Activated naive CD4-positive, alpha-beta T cell treated with anti-CD3 and anti-CD28 coated beads, Interleukin-2, amount 50 U/mL, for 16 hours (primary cell): ENCODE measurements at regions not wholly inside any gene's neighbourhood (a gene's known extent, or its start where the extent isn't known, plus 50 kb on each side); places are given as distances from the start of the nearest gene placed in this dataset.
"Not testable (repeated sequence)": the region's sequence is repeated elsewhere in the genome, so short reads cannot be mapped to it uniquely, and the experiment has no call there.

Source experiments
- DNase-seq: peaks from one replicate; pipeline ENCODE4 v3.0.0-alpha.2; 2020

DNA sequence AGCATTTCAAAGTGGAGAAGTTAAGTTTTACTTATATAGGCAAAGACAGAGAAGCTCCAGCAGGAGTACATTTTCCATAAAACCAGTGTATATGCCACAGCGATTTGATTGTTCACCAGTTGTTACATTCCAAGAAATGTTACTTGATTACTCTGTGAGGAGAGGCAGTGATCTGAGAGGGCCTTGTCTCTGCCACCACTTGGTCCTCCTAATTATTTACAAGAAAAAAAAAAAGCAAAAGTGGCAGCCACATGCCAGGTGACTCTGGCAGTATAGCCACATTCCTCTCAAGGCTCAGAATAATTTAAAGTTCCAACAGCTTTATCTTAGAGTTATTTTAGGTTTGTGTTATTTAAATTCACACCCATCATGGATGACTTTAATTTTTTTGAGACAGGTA is 1077.8 kb downstream of the ZPLD1 start:
- no peak for DNase-seq

DNA sequence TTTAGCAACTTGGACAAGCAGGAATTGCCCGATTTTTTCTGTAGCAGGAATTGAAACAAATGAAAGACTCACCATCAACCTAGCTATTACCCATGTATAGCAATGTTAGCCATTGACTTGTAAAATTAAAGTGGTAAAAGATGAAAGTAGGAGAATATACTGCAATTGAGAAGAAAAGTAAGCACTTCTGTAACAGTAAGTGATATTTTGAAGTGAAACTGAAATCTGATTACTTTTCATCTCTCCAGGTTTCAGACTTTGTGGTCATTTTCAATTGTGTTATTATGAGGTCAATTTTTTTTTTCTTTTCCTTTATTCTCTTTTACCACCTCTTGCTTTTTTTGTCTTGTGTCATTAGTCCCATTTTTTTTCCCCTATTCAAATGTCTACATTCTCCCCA is 1078.2 kb downstream of the ZPLD1 start:
- no peak for DNase-seq

GRCh38 chr3:103515116-103515515 is 1080.3 kb downstream of the ZPLD1 start:
- DNase-seq: no peak

GRCh38 chr3:103516950-103517349 is 1082.1 kb downstream of the ZPLD1 start:
- no peak for DNase-seq

- not testable (repeated sequence) for DNase-seq
Observed at GRCh38 chr3:103531327-103531726, 1096.5 kb downstream of the ZPLD1 start.

DNA sequence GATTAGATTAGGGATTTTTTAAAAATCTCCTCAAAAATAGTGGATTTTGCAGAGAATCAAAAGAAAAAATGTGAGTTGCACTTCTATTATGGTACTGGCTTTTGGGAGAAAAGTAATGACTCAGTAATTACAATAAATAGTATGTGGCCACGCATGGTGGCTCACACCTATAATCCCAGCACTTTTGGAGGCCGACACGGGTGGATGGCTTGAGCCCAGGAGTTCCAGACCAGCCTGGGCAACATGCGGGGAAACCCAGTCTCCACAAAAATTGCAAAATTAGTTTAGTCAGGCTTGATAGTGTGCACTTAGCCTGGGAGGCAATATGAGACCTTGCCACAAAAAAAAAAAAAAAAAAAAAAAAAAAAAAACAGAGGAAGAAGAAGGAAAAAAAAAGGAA is 1098.2 kb downstream of the ZPLD1 start:
- DNase-seq: no peak

DNA sequence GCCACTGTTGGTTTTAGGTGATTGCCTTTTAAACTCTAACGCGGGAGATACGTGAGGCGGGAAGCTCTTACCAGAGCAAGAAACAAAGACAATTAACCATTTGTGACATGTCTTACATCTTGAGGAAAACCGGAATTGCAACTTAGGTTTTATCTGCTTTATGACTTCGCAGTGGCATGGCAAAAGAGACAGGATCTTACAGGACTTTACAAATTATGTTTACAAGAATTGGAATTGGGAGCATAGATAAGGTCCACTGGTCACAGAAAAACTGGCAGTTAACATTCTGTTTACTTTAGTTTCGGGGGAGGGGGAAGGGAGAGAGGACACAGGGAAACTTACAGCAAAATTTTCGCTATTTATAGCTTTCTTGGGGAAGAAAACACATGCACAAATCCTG is 1119.6 kb downstream of the ZPLD1 start:
- no peak for DNase-seq

- not testable (repeated sequence) for DNase-seq
Observed at GRCh38 chr3:103564116-103564515, 1129.3 kb downstream of the ZPLD1 start.

DNA sequence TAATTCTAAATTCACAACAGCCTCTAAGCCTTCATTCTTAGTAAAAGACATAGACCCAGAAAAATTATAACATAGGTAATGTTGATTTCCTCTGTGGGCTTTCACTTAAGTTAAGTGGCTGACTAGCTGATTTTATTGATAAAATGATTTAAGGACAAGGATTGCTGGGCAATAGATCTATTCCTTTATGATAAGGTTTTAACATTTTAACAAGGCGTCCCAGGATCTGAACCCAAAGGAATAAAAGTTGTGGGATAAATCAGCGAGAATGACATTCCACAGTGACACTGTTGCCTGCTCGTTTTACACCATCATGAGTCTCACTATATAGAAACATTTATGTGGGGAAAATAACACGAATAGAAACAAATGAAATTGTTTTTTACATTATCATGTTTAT is 1151.0 kb downstream of the ZPLD1 start:
- DNase-seq: no peak

DNA sequence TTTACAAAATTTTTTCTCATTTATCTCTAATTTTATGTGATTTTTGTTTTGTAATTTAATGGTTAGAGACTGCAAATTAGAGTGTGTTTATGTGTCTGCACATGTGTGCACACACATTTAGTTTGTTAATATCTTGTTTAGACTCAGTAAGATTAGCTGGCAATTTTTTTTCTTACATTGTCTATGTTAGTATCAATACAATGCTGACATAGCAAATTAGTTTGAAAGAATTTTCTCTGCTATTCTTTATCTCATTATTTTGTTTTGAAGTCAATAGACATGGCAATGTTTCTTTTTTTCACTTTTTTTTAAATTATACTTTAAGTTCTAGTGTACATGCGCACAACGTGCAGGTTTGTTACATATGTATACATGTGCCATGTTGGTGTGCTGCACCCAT is 1155.0 kb downstream of the ZPLD1 start:
- DNase-seq: no peak

GRCh38 chr3:103600844-103601243 is 1166.0 kb downstream of the ZPLD1 start:
- DNase-seq: no peak

DNA sequence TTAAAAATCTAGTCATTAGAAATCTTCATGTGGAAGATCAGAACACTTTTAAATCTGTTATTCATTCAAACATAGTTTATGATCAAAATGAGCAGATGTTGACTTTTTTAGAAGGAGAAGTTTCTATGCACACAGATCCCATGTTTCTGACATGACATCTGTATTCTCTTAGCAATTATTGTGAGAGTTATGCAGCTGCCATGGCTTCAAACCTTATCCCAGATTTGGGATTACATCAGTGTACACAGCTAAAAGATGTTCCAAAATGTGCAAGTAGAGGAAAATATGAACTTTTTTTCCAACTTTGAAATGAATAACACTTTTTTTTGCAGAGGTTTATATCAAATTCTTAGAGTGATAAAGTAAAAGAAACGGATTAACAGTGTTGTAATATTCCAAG is 1166.9 kb downstream of the ZPLD1 start:
- DNase-seq: no peak

- no peak for DNase-seq
Observed at GRCh38 chr3:103609472-103609871, 1174.7 kb downstream of the ZPLD1 start.

GRCh38 chr3:103613397-103614156 is 1178.8 kb downstream of the ZPLD1 start:
- DNase-seq: no peak

DNA sequence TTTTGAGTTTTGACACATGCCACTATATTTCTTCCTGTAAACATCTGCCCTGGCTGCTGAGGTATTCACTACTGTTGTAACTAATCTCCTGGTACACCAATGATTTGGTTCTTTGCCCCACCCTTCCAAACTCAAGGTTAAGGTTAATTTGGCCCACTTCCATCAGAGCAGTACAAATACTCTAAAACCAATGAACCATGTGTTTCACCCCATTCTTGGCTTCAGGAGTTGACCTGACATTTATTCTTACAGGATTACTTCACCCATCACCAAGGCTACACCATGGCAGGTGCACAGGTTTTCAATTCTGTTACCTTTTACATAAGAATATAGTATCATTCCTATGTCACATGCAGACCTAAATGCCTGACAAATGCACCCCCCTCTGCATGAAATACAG is 1179.9 kb downstream of the ZPLD1 start:
- no peak for DNase-seq

DNA sequence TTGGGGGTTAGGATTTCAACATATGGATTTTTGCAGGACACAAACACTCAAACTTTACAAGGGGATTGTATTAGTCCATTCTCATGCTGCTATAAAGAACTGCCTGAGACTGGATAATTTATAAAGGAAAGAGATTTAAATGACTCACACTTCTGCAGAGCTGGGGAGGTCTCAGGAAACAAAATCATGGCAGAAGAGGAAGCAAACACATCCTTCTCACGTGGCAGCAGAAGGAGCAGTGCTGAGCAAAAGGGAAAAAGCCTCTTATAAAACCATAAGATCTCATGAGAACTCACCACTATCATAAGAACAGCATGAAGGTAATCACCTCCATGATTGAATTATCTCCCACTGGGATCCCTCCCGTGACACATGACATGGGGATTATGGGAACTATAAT is 1183.1 kb downstream of the ZPLD1 start:
- no peak for DNase-seq

- DNase-seq: no peak
Observed at GRCh38 chr3:103624271-103624670, 1189.5 kb downstream of the ZPLD1 start.

DNA sequence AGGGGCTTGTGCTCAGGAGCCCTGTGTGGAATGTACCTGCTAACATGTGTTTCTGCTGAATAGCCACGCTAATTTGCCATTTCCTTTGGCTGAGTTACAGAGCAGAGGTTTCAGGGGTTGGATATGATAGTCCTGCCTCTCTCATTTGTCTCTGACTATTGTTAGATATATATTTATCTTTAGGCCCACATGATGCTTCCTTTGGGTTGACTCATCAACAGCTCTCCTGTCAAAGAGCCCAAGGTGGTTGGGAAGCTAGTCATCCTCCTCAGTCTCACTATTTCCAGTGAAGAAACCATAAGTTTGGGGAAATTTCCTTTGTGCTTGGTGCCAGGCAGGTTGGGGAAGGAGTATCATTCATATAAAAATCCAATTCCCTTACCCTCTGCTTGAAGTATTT is 1194.6 kb downstream of the ZPLD1 start:
- no peak for DNase-seq

- DNase-seq: no peak
Observed at GRCh38 chr3:103644450-103644849, 1209.6 kb downstream of the ZPLD1 start.

- no peak for DNase-seq
Observed at GRCh38 chr3:103653996-103654395, 1219.2 kb downstream of the ZPLD1 start.

- no peak for DNase-seq
Observed at GRCh38 chr3:103657756-103658155, 1222.9 kb downstream of the ZPLD1 start.

DNA sequence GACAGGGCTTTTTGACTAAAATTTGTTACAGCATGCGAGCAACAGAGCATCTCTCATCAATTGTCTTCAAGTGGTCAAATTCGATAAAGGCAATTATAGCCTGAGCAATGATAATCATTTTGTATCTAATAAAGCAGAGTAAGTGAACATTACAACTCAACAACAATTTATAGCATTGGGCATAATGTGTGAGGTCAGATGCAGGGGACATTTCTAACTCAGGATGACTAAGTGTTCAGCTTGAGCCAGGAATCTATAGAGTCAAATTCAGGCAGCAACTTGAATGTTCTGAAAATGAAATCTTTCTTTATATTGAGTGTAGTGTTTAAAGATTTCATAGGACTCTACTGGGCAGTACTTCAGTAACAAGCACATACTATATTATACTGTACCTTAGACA is 1226.0 kb downstream of the ZPLD1 start:
- DNase-seq: no peak

DNA sequence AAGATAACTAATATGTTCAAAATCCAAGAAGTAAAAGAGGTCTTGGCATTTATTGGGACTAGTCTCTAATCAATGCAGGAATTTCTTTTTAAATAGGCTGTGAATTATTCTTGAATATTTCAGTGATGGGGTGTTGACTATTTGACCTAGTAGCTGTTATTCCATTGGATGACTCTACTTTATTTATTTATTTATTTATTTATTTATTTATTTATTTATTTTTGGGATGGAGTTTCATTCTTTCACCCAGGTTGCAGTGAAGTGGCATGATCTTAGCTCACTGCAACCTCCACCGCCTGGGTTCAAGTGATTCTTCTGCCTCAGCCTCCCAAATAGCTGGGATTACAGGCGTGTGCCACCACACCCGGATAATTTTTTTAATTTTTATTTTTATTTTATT is 1227.8 kb downstream of the ZPLD1 start:
- DNase-seq: no peak

DNA sequence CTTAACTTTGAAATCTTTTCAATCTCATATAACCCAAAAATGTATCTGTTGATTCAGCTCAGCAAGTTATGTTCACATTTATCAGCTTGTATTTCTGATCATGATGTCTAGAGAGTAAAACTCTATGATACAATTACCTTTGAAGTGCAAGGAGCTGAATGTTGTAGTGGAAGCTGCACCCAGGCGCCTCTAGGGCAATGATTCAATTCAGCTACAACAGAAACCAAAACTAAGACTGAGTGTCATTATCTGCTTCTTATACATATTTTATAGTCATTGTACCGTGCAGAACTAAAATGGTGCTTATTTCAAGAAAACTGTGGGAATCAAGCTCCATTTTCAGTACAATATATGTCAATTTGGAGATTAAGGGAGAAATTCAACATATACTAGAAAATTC is 1237.5 kb downstream of the ZPLD1 start:
- no peak for DNase-seq

GRCh38 chr3:103684904-103685303 is 1250.1 kb downstream of the ZPLD1 start:
- no peak for DNase-seq
